CD14-positive monocyte (primary cell): ENCODE measurements at regions not wholly inside any gene's neighbourhood (a gene's known extent, or its start where the extent isn't known, plus 50 kb on each side); places are given as distances from the start of the nearest gene placed in this dataset.

Experiments
- DNase-seq, 3 donors: peaks; one replicate each; pipeline ENCODE4 v3.0.0-alpha.2; 2011 to 2022
- H2AFZ ChIP-seq: 2 replicates; pipeline ENCODE4 v1.6.0; 2012; ENCODE audit warnings: mild to moderate bottlenecking, low read depth, low read length, inconsistent platforms; ENCODE audit not compliant: insufficient read depth, poor library complexity, severe bottlenecking
- H3K27ac ChIP-seq, 2 donors: 1 replicate in 1 of 2; 2 replicates in 1 of 2; pipeline ENCODE4 v1.5.1; 2012 to 2013; ENCODE audit warnings: low read length in 2 of 2, control low read depth in 1 of 2, inconsistent platforms in 1 of 2, low read depth in 1 of 2, mild to moderate bottlenecking in 1 of 2
- H3K27me3 ChIP-seq, 2 donors: one replicate each; pipeline versions ENCODE4 v1.6.0 to v1.6.1; 2011 to 2013; ENCODE audit warnings: low read length in 2 of 2; ENCODE audit not compliant: control insufficient read depth in 2 of 2, insufficient read depth in 2 of 2
- H3K36me3 ChIP-seq, 2 donors: replicated peaks in 1 of 2; 1 replicate in 1 of 2; 2 replicates in 1 of 2; pipeline versions ENCODE4 v1.5.1 to v1.6.1; 2012 to 2013; ENCODE audit warnings: low read length in 2 of 2, control low read depth in 1 of 2, inconsistent platforms in 1 of 2, mild to moderate bottlenecking in 1 of 2; ENCODE audit not compliant: insufficient read depth in 2 of 2, control insufficient read depth in 1 of 2
- H3K4me1 ChIP-seq, 2 donors: 1 replicate in 1 of 2; 2 replicates in 1 of 2; pipeline versions ENCODE4 v1.5.1 to v1.6.1; 2012 to 2013; ENCODE audit warnings: low read length in 2 of 2, control low read depth in 1 of 2, inconsistent platforms in 1 of 2, mild to moderate bottlenecking in 1 of 2, moderate library complexity in 1 of 2; ENCODE audit not compliant: insufficient read depth in 2 of 2, control insufficient read depth in 1 of 2
- H3K4me2 ChIP-seq: replicated peaks from 2 replicates; pipeline ENCODE3; 2012; ENCODE audit warnings: low read length, moderate library complexity, mild to moderate bottlenecking; ENCODE audit not compliant: poor library complexity, severe bottlenecking; ENCODE audit errors: extremely low read depth
- H3K4me3 ChIP-seq, 3 experiments: fragments of 200-600 bp in 1 of 3; sonication (generic) in 1 of 3; replicated peaks in 1 of 3; 1 replicate in 2 of 3; 2 replicates in 1 of 3; pipeline ENCODE4 v1.5.1; 2011 to 2013; ENCODE audit warnings: low read length in 3 of 3, mild to moderate bottlenecking in 3 of 3, control low read depth in 2 of 3, low read depth in 2 of 3, inconsistent platforms in 1 of 3, moderate library complexity in 1 of 3
- H3K79me2 ChIP-seq: 2 replicates; pipeline ENCODE4 v1.6.0; 2012; ENCODE audit warnings: mild to moderate bottlenecking, control low read depth, inconsistent platforms, low read length, moderate library complexity; ENCODE audit not compliant: insufficient read depth
- H3K9ac ChIP-seq: 2 replicates; pipeline ENCODE4 v1.6.0; 2017; ENCODE audit warnings: low read length, mild to moderate bottlenecking; ENCODE audit not compliant: insufficient read depth, poor library complexity, severe bottlenecking
- H3K9me3 ChIP-seq, 2 donors: replicated peaks in 1 of 2; 1 replicate in 1 of 2; 2 replicates in 1 of 2; pipeline versions ENCODE4 v1.5.1 to v1.6.1; 2012 to 2013; ENCODE audit warnings: low read length in 2 of 2, control low read depth in 1 of 2; ENCODE audit not compliant: control insufficient read depth in 1 of 2, insufficient read depth in 1 of 2
- H4K20me1 ChIP-seq: 2 replicates; pipeline ENCODE4 v1.6.0; 2012; ENCODE audit warnings: mild to moderate bottlenecking, low read length, control low read depth, moderate library complexity; ENCODE audit not compliant: insufficient read depth
- H3K27ac Mint-ChIP-seq, 7 donors: one replicate each; pipeline ENCODE4 v1.8.0; 2020; ENCODE audit warnings: mild to moderate bottlenecking in 7 of 7, mixed read lengths in 7 of 7, moderate library complexity in 6 of 7, inconsistent platforms in 2 of 7
- H3K27me3 Mint-ChIP-seq, 3 donors: one replicate each; pipeline ENCODE4 v1.8.0; 2021 to 2022; ENCODE audit warnings: low read depth in 3 of 3, mild to moderate bottlenecking in 3 of 3, mixed read lengths in 3 of 3, moderate library complexity in 3 of 3, inconsistent platforms in 1 of 3
- H3K36me3 Mint-ChIP-seq, 2 donors: one replicate each; pipeline ENCODE4 v1.8.0; 2020; ENCODE audit warnings: mixed read lengths in 2 of 2, inconsistent platforms in 1 of 2, mild to moderate bottlenecking in 1 of 2
- H3K4me1 Mint-ChIP-seq: one replicate; pipeline ENCODE4 v1.8.0; 2020; ENCODE audit warnings: mild to moderate bottlenecking, mixed read lengths
- H3K4me3 Mint-ChIP-seq, 2 donors: one replicate each; pipeline ENCODE4 v1.8.0; 2020; ENCODE audit warnings: mild to moderate bottlenecking in 2 of 2, mixed read lengths in 2 of 2, moderate library complexity in 1 of 2
- H3K9me3 Mint-ChIP-seq, 7 donors: one replicate each; pipeline ENCODE4 v1.8.0; 2020 to 2022; ENCODE audit warnings: mixed read lengths in 7 of 7, mild to moderate bottlenecking in 6 of 7, moderate library complexity in 6 of 7, inconsistent platforms in 2 of 7
- WGBS: methylation state at CpG from one replicate; pipeline ENCODE4 v1.1.5; 2013; ENCODE audit warnings: missing lambda C conversion rate; ENCODE audit not compliant: insufficient coverage; 5-methylcytosine and 5-hydroxymethylcytosine counted together
- intact Hi-C, 2 donors: fragments of 100-400 bp; cut with micrococcal nuclease; formaldehyde crosslinking; loops; one replicate each; pipeline versions ENCODE4 v1.15.0 to v1.15.1; 2023
- TF ChIP-seq, protein P1 (sequence below): fragments of 200-600 bp; IDR thresholded peaks from one replicate; pipeline ENCODE4 v1.8.0; 2022; ENCODE audit warnings: antibody characterized with exemption, mild to moderate bottlenecking

DNA sequence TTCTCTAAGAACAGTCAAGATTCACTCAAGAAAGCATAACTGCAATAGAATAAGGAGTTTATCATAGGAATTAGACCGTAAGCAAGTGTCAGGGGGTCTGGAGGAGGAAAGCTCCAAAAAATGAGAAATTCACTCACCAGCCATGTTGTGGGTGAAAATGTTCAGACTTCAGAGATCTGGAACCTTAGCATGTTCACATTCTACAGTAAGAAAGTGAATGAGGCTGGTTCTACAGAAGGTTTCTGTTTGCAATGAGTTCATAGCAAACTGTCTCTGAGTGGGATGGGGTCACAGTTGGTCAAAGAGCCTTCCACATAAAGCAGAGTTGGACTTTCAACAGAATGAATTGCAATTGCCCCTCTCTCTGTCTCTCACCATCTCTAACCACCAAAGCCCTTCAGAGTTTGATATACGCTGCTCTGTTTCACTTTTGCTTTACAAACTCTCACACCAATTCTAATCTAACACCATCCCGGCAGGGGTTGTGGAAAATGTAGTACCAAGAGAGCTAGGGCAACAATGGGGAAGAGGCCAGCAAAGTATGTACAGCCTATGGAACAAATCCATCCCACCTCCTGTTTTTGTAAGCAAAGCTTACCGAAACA is 581.8 kb upstream of the UBE2E2 start:
- no peak overlapping the region for H3K9ac ChIP-seq
- H3K4me2 ChIP-seq: no peak overlapping the region
- H3K27ac ChIP-seq: no peak overlapping the region
- peaks cover 0 to 2% of the 10 kb centered on the region in 2 donors for H3K9me3 ChIP-seq
- H3K27me3 ChIP-seq: no peaks in the 10 kb centered on the region
- H3K36me3 Mint-ChIP-seq: no peaks in the 10 kb centered on the region
- WGBS: no CpG with 5 or more reads among the region's 4 CpGs
- no peak for DNase-seq
- H3K27ac Mint-ChIP-seq: no peak overlapping the region
- H3K4me1 Mint-ChIP-seq: no peaks in the 10 kb centered on the region
- no peak overlapping the region for H2AFZ ChIP-seq
- H4K20me1 ChIP-seq: no peaks in the 10 kb centered on the region
- no peaks in the 10 kb centered on the region for H3K36me3 ChIP-seq
- TF ChIP-seq, protein P1, sequence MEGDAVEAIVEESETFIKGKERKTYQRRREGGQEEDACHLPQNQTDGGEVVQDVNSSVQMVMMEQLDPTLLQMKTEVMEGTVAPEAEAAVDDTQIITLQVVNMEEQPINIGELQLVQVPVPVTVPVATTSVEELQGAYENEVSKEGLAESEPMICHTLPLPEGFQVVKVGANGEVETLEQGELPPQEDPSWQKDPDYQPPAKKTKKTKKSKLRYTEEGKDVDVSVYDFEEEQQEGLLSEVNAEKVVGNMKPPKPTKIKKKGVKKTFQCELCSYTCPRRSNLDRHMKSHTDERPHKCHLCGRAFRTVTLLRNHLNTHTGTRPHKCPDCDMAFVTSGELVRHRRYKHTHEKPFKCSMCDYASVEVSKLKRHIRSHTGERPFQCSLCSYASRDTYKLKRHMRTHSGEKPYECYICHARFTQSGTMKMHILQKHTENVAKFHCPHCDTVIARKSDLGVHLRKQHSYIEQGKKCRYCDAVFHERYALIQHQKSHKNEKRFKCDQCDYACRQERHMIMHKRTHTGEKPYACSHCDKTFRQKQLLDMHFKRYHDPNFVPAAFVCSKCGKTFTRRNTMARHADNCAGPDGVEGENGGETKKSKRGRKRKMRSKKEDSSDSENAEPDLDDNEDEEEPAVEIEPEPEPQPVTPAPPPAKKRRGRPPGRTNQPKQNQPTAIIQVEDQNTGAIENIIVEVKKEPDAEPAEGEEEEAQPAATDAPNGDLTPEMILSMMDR: no peak
- no peaks in the 10 kb centered on the region for H3K4me1 ChIP-seq
- no peak overlapping the region for H3K4me3 Mint-ChIP-seq
- H3K9me3 Mint-ChIP-seq: peaks cover 0 to 7% (median 3%) of the 10 kb centered on the region in 7 donors
- no peaks in the 10 kb centered on the region for H3K79me2 ChIP-seq
- H3K27me3 Mint-ChIP-seq: peaks cover 0 to 1% (median 0%) of the 10 kb centered on the region in 3 donors
- intact Hi-C loops: no loop called here
- no peak overlapping the region for H3K4me3 ChIP-seq

DNA sequence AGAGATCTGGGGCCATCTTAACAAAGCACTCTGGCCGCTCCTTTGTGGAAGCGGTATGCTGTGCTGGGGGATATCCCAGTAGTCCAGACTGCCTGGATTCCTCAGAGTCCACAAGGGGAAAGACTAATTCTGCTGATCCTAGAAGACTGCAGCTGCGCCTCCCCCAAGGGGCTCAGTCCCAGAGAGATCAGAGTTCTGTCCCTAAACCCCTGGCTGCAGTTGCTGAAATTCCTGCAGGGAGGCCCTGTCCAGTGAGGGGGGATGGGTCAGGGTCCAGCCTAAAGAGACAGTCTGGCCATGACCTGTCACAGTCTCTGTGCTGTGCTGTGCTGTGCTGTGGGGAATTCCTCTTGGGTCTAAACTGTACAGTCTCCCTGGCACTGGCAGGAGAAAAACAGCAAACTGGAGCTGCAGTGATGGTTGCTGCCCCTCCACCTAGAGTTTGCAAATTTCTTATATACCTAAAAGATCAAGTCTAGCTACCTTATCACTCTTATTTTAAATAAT is 575.1 kb upstream of the UBE2E2 start:
- H3K4me3 Mint-ChIP-seq: no peak overlapping the region
- WGBS: 96% methylated on average over 3 of the region's 3 CpGs

More for the DNA sequence above, 575.1 kb upstream of the UBE2E2 start:
- H3K9me3 ChIP-seq: peaks cover 3 to 7% of the 10 kb centered on the region in 2 donors
- no peaks in the 10 kb centered on the region for H3K4me1 ChIP-seq
- no peaks in the 10 kb centered on the region for H3K79me2 ChIP-seq
- Mint-ChIP-seq H3K4me1 (no peaks in the 10 kb centered on the region), H3K27ac (no peak overlapping the region), H3K9me3 (peaks cover 0 to 14% (median 5%) of the 10 kb centered on the region in 7 donors), H3K27me3 (no peaks in the 10 kb centered on the region), H3K36me3 (no peaks in the 10 kb centered on the region)
- H3K27ac ChIP-seq: no peak overlapping the region
- no peak overlapping the region for H3K9ac ChIP-seq
- H2AFZ ChIP-seq: no peak overlapping the region
- TF ChIP-seq, protein P1: no peak
- H3K4me2 ChIP-seq: no peak overlapping the region
- DNase-seq: no peak
- H4K20me1 ChIP-seq: no peaks in the 10 kb centered on the region
- H3K27me3 ChIP-seq: no peaks in the 10 kb centered on the region
- intact Hi-C loops: no loop called here
- no peaks in the 10 kb centered on the region for H3K36me3 ChIP-seq
- H3K4me3 ChIP-seq: no peak overlapping the region
